Activated CD4-positive, alpha-beta T cell treated with anti-CD3 and anti-CD28 coated beads, Interleukin-2, amount 50 U/mL, for 48 hours (primary cell): ENCODE measurements at regions not wholly inside any gene's neighbourhood (a gene's known extent, or its start where the extent isn't known, plus 50 kb on each side); places are given as distances from the start of the nearest gene placed in this dataset.

Source experiments
- DNase-seq, 2 experiments: peaks; one replicate each; pipeline ENCODE4 v3.0.0-alpha.2; 2020

GRCh38 chr22:49138250-49138790, 689.4 kb downstream of the BRD1 start:
- no peak for DNase-seq

DNA sequence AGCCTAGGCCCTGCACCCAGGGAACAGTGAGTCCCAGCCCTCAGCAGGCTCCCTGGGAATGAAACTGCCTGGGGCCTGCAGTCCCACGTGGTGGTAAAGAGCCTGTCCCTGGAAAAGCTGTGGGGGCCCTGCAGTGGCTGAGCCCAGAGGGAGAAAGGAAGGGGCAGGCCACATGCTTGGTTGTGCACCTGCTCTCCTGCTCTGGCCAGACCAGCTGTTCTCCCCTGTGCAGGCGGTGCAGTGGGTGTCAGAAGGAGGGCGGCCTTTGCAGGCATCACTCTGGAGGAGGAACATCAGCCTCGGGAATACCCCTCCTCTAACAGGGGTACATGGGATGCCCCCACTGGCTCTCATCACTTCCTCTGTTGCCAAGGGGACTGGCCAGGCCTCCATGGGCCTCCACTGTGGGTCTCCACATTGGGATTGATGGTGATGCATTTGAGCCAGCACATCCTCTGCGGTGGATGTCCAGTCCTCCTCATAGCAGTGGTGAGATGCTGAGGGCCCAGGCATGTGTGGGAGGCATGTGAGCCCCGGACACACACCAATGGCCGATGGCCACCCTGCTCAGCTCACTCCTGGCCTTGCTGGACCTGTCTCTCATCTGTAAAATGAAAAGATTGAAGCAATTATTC, 690.4 kb downstream of the BRD1 start:
- no peak for DNase-seq

DNA sequence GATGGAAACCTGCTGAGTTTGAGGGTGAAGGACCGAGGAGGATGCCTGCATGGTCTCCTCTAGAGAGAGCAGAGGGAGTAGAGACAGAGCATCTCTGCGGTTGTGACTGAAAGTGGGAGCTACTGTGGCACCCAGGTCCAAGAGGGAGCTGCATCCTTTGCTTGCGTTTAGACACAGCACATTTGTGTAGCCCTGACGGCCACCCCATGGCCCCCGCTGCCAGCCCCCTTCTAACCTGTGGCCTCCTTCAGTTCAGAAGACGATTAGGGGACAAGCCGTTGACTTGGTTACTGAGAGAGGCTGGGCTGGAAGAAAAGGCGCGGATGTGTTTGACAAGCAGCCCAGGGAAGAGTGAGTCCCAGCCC, 690.9 kb downstream of the BRD1 start:
- DNase-seq: no peak

- no peak for DNase-seq
Observed at GRCh38 chr22:49136041-49136815, 691.4 kb downstream of the BRD1 start.

- no peak for DNase-seq
Observed at GRCh38 chr22:49134076-49134475, 693.6 kb downstream of the BRD1 start.

DNA sequence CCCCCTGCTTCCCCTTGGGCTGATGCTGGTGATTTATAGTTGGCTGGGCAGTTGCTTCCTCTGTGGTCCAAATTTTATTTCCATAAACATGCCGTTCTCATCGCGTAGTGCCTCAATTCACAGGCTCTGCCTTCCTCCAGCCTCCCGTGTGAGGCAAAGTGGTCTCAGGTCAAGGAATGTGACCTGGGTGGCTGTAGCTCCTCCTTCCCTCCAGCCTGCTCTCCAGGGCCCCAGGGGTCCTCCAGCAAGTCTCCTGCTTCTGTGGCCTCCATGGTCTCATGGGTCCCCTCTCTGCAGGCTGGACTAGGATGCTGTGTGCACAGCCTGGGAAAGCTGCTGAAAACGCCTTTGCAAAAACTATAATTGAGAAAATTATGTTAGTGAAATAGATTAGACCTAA, 694.1 kb downstream of the BRD1 start:
- DNase-seq: no peak

DNA sequence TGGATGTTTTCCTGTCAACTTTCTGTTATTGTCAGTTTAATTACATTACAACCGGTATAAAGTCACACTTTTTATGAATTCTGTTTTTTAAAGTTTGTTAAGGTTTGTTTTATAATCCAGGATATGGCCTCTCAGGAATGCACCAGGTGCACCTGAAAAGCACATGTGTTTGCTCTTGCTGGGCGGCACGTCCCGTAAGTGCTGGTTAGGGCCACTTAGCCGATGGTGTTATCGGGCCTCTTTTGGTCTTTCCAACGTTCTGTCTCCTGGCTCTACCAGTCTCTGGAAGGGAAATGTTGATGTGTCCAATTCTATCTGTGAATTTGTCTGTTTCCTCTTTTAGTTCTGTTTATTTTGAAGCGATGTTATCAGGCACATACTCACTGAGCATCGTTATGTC, 695.7 kb downstream of the BRD1 start:
- no peak for DNase-seq

GRCh38 chr22:49129736-49130135, 697.9 kb downstream of the BRD1 start:
- no peak for DNase-seq

- DNase-seq: no peak
Observed at GRCh38 chr22:49128874-49129273, 698.8 kb downstream of the BRD1 start.

DNA sequence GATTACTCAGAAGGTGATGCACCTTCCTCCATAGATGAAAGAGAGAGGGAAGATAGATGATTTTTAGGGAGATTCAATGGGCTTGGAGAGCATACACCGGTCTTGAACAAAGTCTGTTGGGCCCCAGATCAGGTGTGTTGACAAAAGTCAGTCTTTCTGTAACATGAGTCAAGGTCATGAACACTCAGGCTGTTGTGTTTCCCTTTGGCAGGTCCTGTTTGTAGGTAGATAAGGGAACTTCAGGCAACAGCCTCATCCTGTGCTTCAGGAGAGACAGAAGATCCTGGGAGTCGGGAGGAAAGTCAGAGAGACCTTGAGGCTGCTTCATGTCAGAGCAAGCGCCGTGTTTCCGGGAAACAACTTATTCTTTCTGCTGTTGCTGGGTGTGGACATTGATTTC, 703.1 kb downstream of the BRD1 start:
- no peak for DNase-seq

GRCh38 chr22:49123621-49124192, 704.0 kb downstream of the BRD1 start:
- DNase-seq: no peak

- no peak for DNase-seq
Observed at GRCh38 chr22:49119551-49119952, 708.1 kb downstream of the BRD1 start.

DNA sequence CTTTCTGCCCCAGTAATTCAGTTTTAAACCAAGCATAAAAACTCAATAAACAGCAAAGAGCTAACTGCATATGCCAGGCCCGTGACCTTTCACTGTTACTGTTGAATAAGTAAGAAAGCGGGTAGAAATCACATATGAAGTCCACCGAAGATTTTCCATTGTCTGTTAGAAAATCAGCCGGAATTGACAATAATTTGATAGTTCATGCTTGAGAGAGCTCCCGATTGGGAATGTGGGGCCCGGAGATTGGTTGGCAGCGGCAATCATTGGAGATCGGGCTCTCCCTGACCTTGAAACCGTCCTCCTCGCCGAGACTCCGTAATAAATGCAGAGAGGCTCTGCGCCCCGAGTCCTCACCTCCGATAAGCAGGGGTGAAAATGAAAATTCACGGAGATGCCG, 709.6 kb downstream of the BRD1 start:
- no peak for DNase-seq

DNA sequence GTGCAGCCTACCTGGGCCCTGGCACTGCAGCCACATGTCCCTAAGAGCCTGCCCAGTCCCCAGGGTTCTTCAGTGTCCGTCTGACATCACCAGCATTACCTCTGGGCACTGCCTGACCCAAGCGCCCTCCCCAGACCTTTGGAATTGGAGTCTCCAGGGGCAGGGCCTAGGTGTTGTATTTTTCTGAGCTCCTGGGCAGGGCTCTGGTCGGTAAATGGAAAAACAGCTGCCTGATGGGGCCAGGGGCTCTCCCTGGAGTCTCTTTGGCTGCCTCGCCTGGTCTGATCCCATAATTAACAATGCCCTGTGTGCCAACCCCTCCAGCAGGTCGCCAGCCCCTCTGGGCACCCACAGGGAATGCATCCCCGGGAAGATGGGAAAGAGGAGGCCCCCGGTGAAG, 710.2 kb downstream of the BRD1 start:
- no peak for DNase-seq

DNA sequence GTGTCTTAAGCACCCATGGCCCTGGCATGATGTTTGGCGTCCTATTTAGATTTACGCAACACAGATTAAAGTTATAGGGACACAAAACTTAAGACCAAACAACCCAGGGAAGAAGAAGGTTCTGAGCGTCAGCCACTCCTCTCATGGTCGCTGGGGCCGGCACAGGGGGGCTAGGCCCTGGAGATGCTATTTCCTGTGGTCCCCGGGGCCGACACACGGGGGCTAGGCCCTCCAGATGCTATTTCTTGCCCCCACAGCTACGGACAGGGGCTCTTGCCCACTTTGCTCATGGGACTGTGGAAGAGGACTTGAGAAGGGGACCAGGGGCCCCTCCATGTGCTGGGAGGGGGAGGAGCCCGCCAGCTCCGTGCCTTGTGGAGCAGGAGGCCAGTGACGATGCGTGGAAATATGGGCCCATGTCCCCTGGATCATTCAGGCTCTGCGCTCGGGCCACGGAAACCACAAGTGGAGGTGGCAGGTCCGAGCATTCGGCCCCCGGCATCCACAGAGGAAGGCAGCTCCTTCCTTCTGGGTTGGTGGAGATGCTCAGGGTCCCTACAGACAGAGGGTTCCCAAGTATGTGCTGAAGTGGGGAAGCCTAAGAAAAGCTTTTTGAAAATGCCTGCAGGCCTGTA, 711.1 kb downstream of the BRD1 start:
- DNase-seq: no peak

GRCh38 chr22:49116021-49116420, 711.7 kb downstream of the BRD1 start:
- no peak for DNase-seq

DNA sequence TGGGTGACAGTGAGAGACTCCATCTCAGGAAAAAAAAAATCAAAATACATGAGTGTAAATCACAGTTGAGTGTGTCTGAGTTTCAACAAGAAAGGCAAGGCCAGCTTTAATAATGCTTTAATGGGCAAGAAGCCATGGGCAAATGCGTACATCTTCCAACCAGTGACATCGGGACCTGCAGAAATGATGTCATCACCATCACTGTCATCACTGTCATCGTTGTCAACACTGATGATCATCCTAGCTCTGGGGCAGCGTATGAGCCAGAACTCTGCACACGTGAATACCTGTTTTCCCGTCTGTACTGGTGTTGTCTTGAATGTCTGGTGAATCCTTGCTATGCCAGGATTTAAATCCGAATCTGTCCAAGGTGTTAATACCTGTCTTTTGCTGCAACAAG, 712.5 kb downstream of the BRD1 start:
- DNase-seq: no peak

- DNase-seq: no peak
Observed at GRCh38 chr22:49113758-49114157, 713.9 kb downstream of the BRD1 start.

- no peak for DNase-seq
Observed at GRCh38 chr22:49112661-49113626, 714.7 kb downstream of the BRD1 start.

GRCh38 chr22:49112176-49112575, 715.5 kb downstream of the BRD1 start:
- DNase-seq: no peak

- no peak for DNase-seq
Observed at GRCh38 chr22:49111085-49111484, 716.6 kb downstream of the BRD1 start.

GRCh38 chr22:49108636-49109315, 718.9 kb downstream of the BRD1 start:
- DNase-seq: no peak
